ENCODE measurements at regions not wholly inside any gene's neighbourhood (a gene's known extent, or its start where the extent isn't known, plus 50 kb on each side); places are given as distances from the start of the nearest gene placed in this dataset.

- Histone ChIP-seq H3K9me3 (ENCODE audit: severe bottlenecking) (peaks cover 3% of the 10 kb centered on the region), H3K27me3 (ENCODE audit: insufficient read depth, low read depth, severe bottlenecking) (no peaks in the 10 kb centered on the region), H3K27ac (no peak overlapping the region), H3K36me3 (no peaks in the 10 kb centered on the region), H3K4me3 (ENCODE audit: low read depth, low read length) (no peak overlapping the region)
- no peak for DNase-seq
- TF ChIP-seq CTCF (IDR thresholded peaks at IDR 0.05; ENCODE audit: low read depth, low read length) = no peak
These were observed 111.5 kb upstream of the ZC3H11B start for GRCh38 chr1:219724440-219724839.

DNA sequence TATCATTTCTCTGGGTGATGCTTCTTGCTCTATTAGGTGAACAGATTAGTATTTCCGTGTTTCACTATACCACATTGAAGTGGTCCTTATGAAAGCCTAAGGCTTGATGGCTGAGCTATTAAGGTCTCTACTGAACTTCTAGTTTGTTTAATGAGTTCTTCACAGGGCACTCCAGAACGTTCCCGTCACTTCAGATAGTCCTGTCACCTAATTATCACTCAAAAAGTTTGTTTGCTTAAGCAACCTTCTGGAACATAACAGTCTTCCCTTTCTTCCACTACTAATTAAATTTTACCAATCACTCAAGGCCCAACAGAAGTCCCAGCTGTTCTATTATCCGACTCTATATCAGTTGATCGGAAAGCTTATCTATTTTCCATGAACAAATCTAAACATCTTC lies 104.6 kb upstream of the ZC3H11B start:
- no peak overlapping the region for H3K27ac ChIP-seq
- DNase-seq = no peak
- TF ChIP-seq CTCF (IDR thresholded peaks at IDR 0.05; ENCODE audit: low read depth, low read length) = no peak
- H3K27me3 ChIP-seq (ENCODE audit: insufficient read depth, low read depth, severe bottlenecking) = no peaks in the 10 kb centered on the region
- H3K4me3 ChIP-seq (ENCODE audit: low read depth, low read length) = no peak overlapping the region
- H3K9me3 ChIP-seq (ENCODE audit: severe bottlenecking) = no peaks in the 10 kb centered on the region
- no peaks in the 10 kb centered on the region for H3K36me3 ChIP-seq

GRCh38 chr1:219716611-219717114 lies 103.8 kb upstream of the ZC3H11B start:
- DNase-seq = no peak
- H3K36me3 ChIP-seq = no peaks in the 10 kb centered on the region

GRCh38 chr1:219713981-219714381 lies 101.1 kb upstream of the ZC3H11B start:
- no peak for TF ChIP-seq CTCF (IDR thresholded peaks at IDR 0.05; ENCODE audit: low read depth, low read length)
- no peak for DNase-seq

More at GRCh38 chr1:219716611-219717114, 103.8 kb upstream of the ZC3H11B start:
- Histone ChIP-seq H3K4me3 (ENCODE audit: low read depth, low read length) (no peak overlapping the region), H3K27me3 (ENCODE audit: insufficient read depth, low read depth, severe bottlenecking) (no peaks in the 10 kb centered on the region), H3K9me3 (ENCODE audit: severe bottlenecking) (no peaks in the 10 kb centered on the region), H3K27ac (no peak overlapping the region)
- TF ChIP-seq CTCF (IDR thresholded peaks at IDR 0.05; ENCODE audit: low read depth, low read length) = no peak

GRCh38 chr1:219712506-219712905 lies 99.6 kb upstream of the ZC3H11B start:
- Histone ChIP-seq H3K36me3 (no peaks in the 10 kb centered on the region), H3K9me3 (ENCODE audit: severe bottlenecking) (no peaks in the 10 kb centered on the region), H3K27me3 (ENCODE audit: insufficient read depth, low read depth, severe bottlenecking) (no peaks in the 10 kb centered on the region), H3K27ac (no peak overlapping the region), H3K4me3 (ENCODE audit: low read depth, low read length) (no peak overlapping the region)
- no peak for TF ChIP-seq CTCF (IDR thresholded peaks at IDR 0.05; ENCODE audit: low read depth, low read length)
- DNase-seq = no peak

More at GRCh38 chr1:219713981-219714381, 101.1 kb upstream of the ZC3H11B start:
- H3K27me3 ChIP-seq (ENCODE audit: insufficient read depth, low read depth, severe bottlenecking) = no peaks in the 10 kb centered on the region
- no peak overlapping the region for H3K27ac ChIP-seq
- H3K36me3 ChIP-seq = no peaks in the 10 kb centered on the region
- no peak overlapping the region for H3K4me3 ChIP-seq (ENCODE audit: low read depth, low read length)
- H3K9me3 ChIP-seq (ENCODE audit: severe bottlenecking) = no peaks in the 10 kb centered on the region

DNA sequence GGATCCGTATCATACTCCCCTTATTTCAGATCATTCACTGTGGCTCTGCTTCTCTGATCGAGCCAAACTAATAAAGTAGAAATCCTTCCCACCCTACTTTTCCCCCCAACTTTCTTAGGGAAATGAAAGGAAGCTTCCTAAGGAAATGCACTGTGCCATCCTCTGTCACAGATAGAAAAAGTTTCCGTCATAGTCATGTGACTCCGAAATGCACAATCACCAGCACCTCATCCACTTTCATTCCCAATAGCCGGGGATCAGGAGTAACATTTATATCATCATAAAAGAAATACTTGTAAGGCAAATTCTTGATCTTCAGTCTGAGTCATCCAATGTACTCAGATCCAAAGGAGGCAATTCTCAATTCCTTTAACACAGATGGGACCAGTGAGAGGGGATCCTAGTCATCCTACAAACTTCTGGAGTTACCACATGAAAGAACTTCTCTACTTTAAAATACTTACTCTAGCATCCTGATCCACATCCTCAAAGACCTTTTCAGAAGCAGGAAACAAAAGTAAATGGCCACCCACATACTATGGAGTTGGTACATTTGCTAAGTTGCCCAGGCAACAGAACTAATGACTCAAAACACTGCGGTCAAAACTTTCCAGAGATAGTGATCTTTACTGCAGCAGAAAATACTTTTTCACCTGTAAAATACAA lies 97.8 kb upstream of the ZC3H11B start:
- DNase-seq = no peak

More for the DNA sequence above, 97.8 kb upstream of the ZC3H11B start:
- no peak for TF ChIP-seq CTCF (IDR thresholded peaks at IDR 0.05; ENCODE audit: low read depth, low read length)
- Histone ChIP-seq H3K27me3 (ENCODE audit: insufficient read depth, low read depth, severe bottlenecking) (no peaks in the 10 kb centered on the region), H3K27ac (no peak overlapping the region), H3K36me3 (no peaks in the 10 kb centered on the region), H3K4me3 (ENCODE audit: low read depth, low read length) (no peak overlapping the region), H3K9me3 (ENCODE audit: severe bottlenecking) (no peaks in the 10 kb centered on the region)

All from WERI-Rb-1 (cell line).